ENCODE measurements at regions not wholly inside any gene's neighbourhood (a gene's known extent, or its start where the extent isn't known, plus 50 kb on each side); places are given as distances from the start of the nearest gene placed in this dataset.

GRCh38 chr4:19807505-19807904 is 444.2 kb upstream of the SLIT2 start:
- DNase-seq: no peak
- POLR2A ChIA-PET (ENCODE audit: partially characterized antibody): no interaction called here

GRCh38 chr4:19806865-19807264 is 444.8 kb upstream of the SLIT2 start:
- Mint-ChIP-seq H3K27me3 (no peaks in the 10 kb centered on the region), H3K4me3 (no peak overlapping the region), H3K27ac (no peak overlapping the region), H3K4me1 (no peaks in the 10 kb centered on the region), H3K9me3 (peaks cover 0 to 9% (median 5%) of the 10 kb centered on the region in 8 donors), H3K36me3 (no peaks in the 10 kb centered on the region)
- Histone ChIP-seq H3K27me3 (ENCODE audit: insufficient read depth, low read length) (no peaks in the 10 kb centered on the region), H3K36me3 (ENCODE audit: insufficient read depth, low read length) (no peaks in the 10 kb centered on the region), H3K4me1 (ENCODE audit: insufficient read depth, low read length) (no peaks in the 10 kb centered on the region), H3K9me3 (ENCODE audit: control insufficient read depth in 1 of 2, low read length in 2 of 2) (peaks cover 0 to 6% of the 10 kb centered on the region in 2 donors), H3K27ac (ENCODE audit: low read depth, low read length) (no peak overlapping the region), H3K4me3 (ENCODE audit: low read length in 2 of 2) (no peak overlapping the region)
- ChIA-PET CTCF (ENCODE audit: partially characterized antibody) (no interaction called here), POLR2A (ENCODE audit: partially characterized antibody) (no interaction called here)
- intact Hi-C loops (cut with micrococcal nuclease): no loop called here
- DNase-seq: no peak

More at GRCh38 chr4:19807505-19807904, 444.2 kb upstream of the SLIT2 start:
- H3K9me3 Mint-ChIP-seq: peaks cover 0 to 9% (median 5%) of the 10 kb centered on the region in 8 donors
- Histone ChIP-seq H3K4me3 (ENCODE audit: low read length in 2 of 2) (no peak overlapping the region), H3K27ac (ENCODE audit: low read depth, low read length) (no peak overlapping the region), H3K27me3 (ENCODE audit: insufficient read depth, low read length) (no peaks in the 10 kb centered on the region), H3K9me3 (ENCODE audit: control insufficient read depth in 1 of 2, low read length in 2 of 2) (peaks cover 0 to 6% of the 10 kb centered on the region in 2 donors), H3K4me1 (ENCODE audit: insufficient read depth, low read length) (no peaks in the 10 kb centered on the region), H3K36me3 (ENCODE audit: insufficient read depth, low read length) (no peaks in the 10 kb centered on the region)
- no peak overlapping the region for H3K27ac Mint-ChIP-seq
- CTCF ChIA-PET (ENCODE audit: partially characterized antibody): no interaction called here
- H3K27me3 Mint-ChIP-seq: no peaks in the 10 kb centered on the region
- no peaks in the 10 kb centered on the region for H3K36me3 Mint-ChIP-seq
- intact Hi-C loops (cut with micrococcal nuclease): no loop called here
- no peaks in the 10 kb centered on the region for H3K4me1 Mint-ChIP-seq
- no peak overlapping the region for H3K4me3 Mint-ChIP-seq

DNA sequence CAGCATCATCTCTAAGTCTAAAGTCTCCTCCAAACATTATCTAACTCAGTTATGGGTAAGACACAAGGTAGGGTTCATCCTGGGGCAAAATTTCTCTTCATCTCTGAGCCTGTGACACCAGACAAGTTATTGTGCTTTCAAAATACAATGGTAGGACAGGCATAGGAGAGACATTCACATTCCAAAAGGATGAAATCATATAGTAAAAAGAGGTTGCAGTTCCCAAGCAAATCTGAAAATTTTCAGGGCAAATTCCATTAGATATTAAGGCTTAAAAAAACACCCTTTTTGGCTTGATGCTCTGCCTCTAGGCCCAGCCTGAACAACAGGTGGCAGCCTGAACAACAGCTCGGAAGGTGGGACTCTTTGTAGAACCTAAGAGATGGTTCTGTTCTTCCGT is 448.3 kb upstream of the SLIT2 start:
- H3K4me1 ChIP-seq (ENCODE audit: insufficient read depth, low read length): no peaks in the 10 kb centered on the region
- no peaks in the 10 kb centered on the region for H3K27me3 Mint-ChIP-seq
- no peaks in the 10 kb centered on the region for H3K27me3 ChIP-seq (ENCODE audit: insufficient read depth, low read length)
- no peak overlapping the region for H3K27ac ChIP-seq (ENCODE audit: low read depth, low read length)
- no peak overlapping the region for H3K27ac Mint-ChIP-seq
- no peak overlapping the region for H3K4me3 ChIP-seq (ENCODE audit: low read length in 2 of 2)
- H3K36me3 ChIP-seq (ENCODE audit: insufficient read depth, low read length): no peaks in the 10 kb centered on the region
- no peaks in the 10 kb centered on the region for H3K4me1 Mint-ChIP-seq
- no peaks in the 10 kb centered on the region for H3K36me3 Mint-ChIP-seq
- H3K9me3 ChIP-seq (ENCODE audit: control insufficient read depth in 1 of 2, low read length in 2 of 2): no peaks in the 10 kb centered on the region
- H3K9me3 Mint-ChIP-seq: peaks cover 0 to 11% (median 4%) of the 10 kb centered on the region in 8 donors
- intact Hi-C loops (cut with micrococcal nuclease): no loop called here
- POLR2A ChIA-PET (ENCODE audit: partially characterized antibody): no interaction called here
- DNase-seq: no peak
- no peak overlapping the region for H3K4me3 Mint-ChIP-seq
- CTCF ChIA-PET (ENCODE audit: partially characterized antibody): no interaction called here

DNA sequence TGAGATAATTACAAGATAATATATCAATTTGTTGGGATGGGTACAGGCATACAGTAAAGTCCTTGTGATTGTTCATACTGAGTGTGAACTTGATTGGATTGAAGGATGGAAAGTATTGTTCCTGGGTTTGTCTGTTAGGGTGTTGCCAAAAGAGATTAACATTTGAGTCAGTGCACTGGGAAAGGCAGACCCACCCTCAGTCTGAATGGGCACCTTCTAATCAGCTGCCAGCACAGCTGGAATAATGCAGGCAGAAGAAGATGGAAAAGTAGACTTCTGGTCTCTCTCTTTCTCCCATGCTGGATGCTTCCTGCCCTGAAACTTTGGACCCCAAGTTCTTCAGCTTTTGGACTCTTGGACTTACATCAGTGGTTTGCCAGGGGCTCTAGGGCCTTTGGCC is 457.9 kb upstream of the SLIT2 start:
- no peak for DNase-seq
- Histone ChIP-seq H3K27ac (ENCODE audit: low read depth, low read length) (no peak overlapping the region), H3K4me3 (ENCODE audit: low read length in 2 of 2) (no peak overlapping the region), H3K4me1 (ENCODE audit: insufficient read depth, low read length) (no peaks in the 10 kb centered on the region), H3K9me3 (ENCODE audit: control insufficient read depth in 1 of 2, low read length in 2 of 2) (no peaks in the 10 kb centered on the region), H3K27me3 (ENCODE audit: insufficient read depth, low read length) (no peaks in the 10 kb centered on the region), H3K36me3 (ENCODE audit: insufficient read depth, low read length) (no peaks in the 10 kb centered on the region)
- Mint-ChIP-seq H3K4me1 (no peaks in the 10 kb centered on the region), H3K27ac (no peak overlapping the region), H3K4me3 (no peak overlapping the region), H3K27me3 (no peaks in the 10 kb centered on the region), H3K9me3 (peaks cover 2 to 34% (median 10%) of the 10 kb centered on the region in 8 donors), H3K36me3 (no peaks in the 10 kb centered on the region)
- ChIA-PET POLR2A (ENCODE audit: partially characterized antibody) (no interaction called here), CTCF (ENCODE audit: partially characterized antibody) (no interaction called here)
- intact Hi-C loops (cut with micrococcal nuclease): no loop called here

- CTCF ChIA-PET (ENCODE audit: partially characterized antibody): no interaction called here
Measured at GRCh38 chr4:19791422-19792123, 460.1 kb upstream of the SLIT2 start.

GRCh38 chr4:19786616-19787015 is 465.1 kb upstream of the SLIT2 start:
- Mint-ChIP-seq H3K36me3 (no peaks in the 10 kb centered on the region), H3K27me3 (no peaks in the 10 kb centered on the region), H3K4me3 (no peak overlapping the region), H3K27ac (no peak overlapping the region), H3K4me1 (no peaks in the 10 kb centered on the region), H3K9me3 (peaks cover 2 to 33% (median 14%) of the 10 kb centered on the region in 8 donors)
- Histone ChIP-seq H3K9me3 (ENCODE audit: control insufficient read depth in 1 of 2, low read length in 2 of 2) (no peaks in the 10 kb centered on the region), H3K4me3 (ENCODE audit: low read length in 2 of 2) (no peak overlapping the region), H3K27me3 (ENCODE audit: insufficient read depth, low read length) (no peaks in the 10 kb centered on the region), H3K4me1 (ENCODE audit: insufficient read depth, low read length) (no peaks in the 10 kb centered on the region), H3K36me3 (ENCODE audit: insufficient read depth, low read length) (no peaks in the 10 kb centered on the region), H3K27ac (ENCODE audit: low read depth, low read length) (no peak overlapping the region)
- DNase-seq: no peak
- ChIA-PET CTCF (ENCODE audit: partially characterized antibody) (no interaction called here), POLR2A (ENCODE audit: partially characterized antibody) (no interaction called here)
- intact Hi-C loops (cut with micrococcal nuclease): no loop called here

More at GRCh38 chr4:19791422-19792123, 460.1 kb upstream of the SLIT2 start:
- Histone ChIP-seq H3K27me3 (ENCODE audit: insufficient read depth, low read length) (no peaks in the 10 kb centered on the region), H3K9me3 (ENCODE audit: control insufficient read depth in 1 of 2, low read length in 2 of 2) (no peaks in the 10 kb centered on the region), H3K4me1 (ENCODE audit: insufficient read depth, low read length) (no peaks in the 10 kb centered on the region), H3K27ac (ENCODE audit: low read depth, low read length) (no peak overlapping the region), H3K36me3 (ENCODE audit: insufficient read depth, low read length) (no peaks in the 10 kb centered on the region), H3K4me3 (ENCODE audit: low read length in 2 of 2) (no peak overlapping the region)
- Mint-ChIP-seq H3K27ac (no peak overlapping the region), H3K27me3 (no peaks in the 10 kb centered on the region), H3K36me3 (no peaks in the 10 kb centered on the region), H3K4me1 (no peaks in the 10 kb centered on the region), H3K9me3 (peaks cover 2 to 21% (median 7%) of the 10 kb centered on the region in 8 donors), H3K4me3 (no peak overlapping the region)
- intact Hi-C loops (cut with micrococcal nuclease): no loop called here
- DNase-seq: no peak
- POLR2A ChIA-PET (ENCODE audit: partially characterized antibody): no interaction called here

DNA sequence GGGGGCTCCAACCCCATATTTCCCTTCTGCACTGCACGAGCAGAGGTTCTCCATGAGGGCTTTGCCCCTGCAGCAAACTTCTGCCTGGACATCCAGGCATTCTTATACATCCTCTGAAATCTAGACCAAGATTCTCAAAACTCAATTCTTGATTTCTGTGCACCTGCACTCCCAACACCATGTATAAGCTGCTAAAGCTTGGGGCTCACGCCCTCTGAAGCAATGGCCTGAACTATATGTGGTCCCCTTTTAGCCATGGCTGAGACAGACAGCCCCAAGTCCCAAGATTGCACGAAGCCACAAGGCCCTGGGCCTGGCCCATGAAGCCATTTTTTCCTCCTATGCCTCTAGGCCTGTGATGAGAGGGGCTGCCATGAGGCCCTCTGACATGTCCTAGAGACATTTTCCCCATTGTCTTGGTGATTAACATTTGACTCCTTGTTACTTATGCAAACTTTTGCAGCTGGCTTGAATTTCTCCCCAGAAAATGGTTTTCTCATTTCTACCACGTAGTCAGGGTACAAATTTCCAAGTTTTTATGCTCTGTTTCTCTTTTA is 468.0 kb upstream of the SLIT2 start:
- Histone ChIP-seq H3K36me3 (ENCODE audit: insufficient read depth, low read length) (no peaks in the 10 kb centered on the region), H3K27ac (ENCODE audit: low read depth, low read length) (no peak overlapping the region), H3K4me1 (ENCODE audit: insufficient read depth, low read length) (no peaks in the 10 kb centered on the region), H3K4me3 (ENCODE audit: low read length in 2 of 2) (no peak overlapping the region), H3K27me3 (ENCODE audit: insufficient read depth, low read length) (no peaks in the 10 kb centered on the region), H3K9me3 (ENCODE audit: control insufficient read depth in 1 of 2, low read length in 2 of 2) (no peaks in the 10 kb centered on the region)
- no peak overlapping the region for H3K4me3 Mint-ChIP-seq
- peaks cover 2 to 23% (median 13%) of the 10 kb centered on the region in 8 donors for H3K9me3 Mint-ChIP-seq
- intact Hi-C loops (cut with micrococcal nuclease): loop anchor here (1.0 kb wide), 1 partner anchor 18 kb away; no protein-coding TSS in a partner anchor
- DNase-seq: no peak
- H3K4me1 Mint-ChIP-seq: no peaks in the 10 kb centered on the region
- ChIA-PET CTCF (ENCODE audit: partially characterized antibody) (no interaction called here), POLR2A (ENCODE audit: partially characterized antibody) (no interaction called here)
- H3K36me3 Mint-ChIP-seq: no peaks in the 10 kb centered on the region
- no peak overlapping the region for H3K27ac Mint-ChIP-seq
- H3K27me3 Mint-ChIP-seq: no peaks in the 10 kb centered on the region

All from CD4-positive, alpha-beta memory T cell (primary cell).